Gastroesophageal sphincter (tissue), 4 donors: ENCODE measurements at regions not wholly inside any gene's neighbourhood (a gene's known extent, or its start where the extent isn't known, plus 50 kb on each side); places are given as distances from the start of the nearest gene placed in this dataset.

Experiments used
- ATAC-seq: fragments of 150-250 bp; one replicate; pipeline ENCODE4 v1.9.1; 2016; ENCODE audit warnings: mild to moderate bottlenecking, moderate library complexity
- H3K27ac ChIP-seq, 4 donors: fragments of 200-600 bp; sonication (generic) in 3 of 4; 1 replicate in 3 of 4; 2 replicates in 1 of 4; pipeline ENCODE4 v1.5.1; 2016 to 2019
- H3K27me3 ChIP-seq: fragments of 200-600 bp; sonication (generic); one replicate; pipeline ENCODE4 v1.5.1; 2019
- H3K36me3 ChIP-seq, 2 donors: fragments of 200-600 bp; sonication (generic); one replicate each; pipeline ENCODE4 v1.5.1; 2019; ENCODE audit warnings: control low read depth in 1 of 2
- H3K4me1 ChIP-seq, 3 donors: fragments of 200-600 bp; sonication (generic); 1 replicate in 2 of 3; 2 replicates in 1 of 3; pipeline ENCODE4 v1.5.1; 2016 to 2019; ENCODE audit warnings: control low read depth in 2 of 3
- H3K4me3 ChIP-seq, 2 donors: fragments of 200-600 bp; sonication (generic); one replicate each; pipeline ENCODE4 v1.5.1; 2019; ENCODE audit warnings: mild to moderate bottlenecking in 1 of 2, moderate library complexity in 1 of 2
- H3K9me3 ChIP-seq, 3 donors: fragments of 200-600 bp; sonication (generic); one replicate each; pipeline ENCODE4 v1.5.1; 2017 to 2019; ENCODE audit warnings: control low read depth in 2 of 3
- CTCF ChIP-seq, 4 experiments: fragments of 200-600 bp in 2 of 4; fragments of 450-650 bp in 2 of 4; sonication (generic) in 1 of 4; IDR thresholded peaks; one replicate each; pipeline ENCODE4 v1.5.1; 2017 to 2019; ENCODE audit warnings: antibody characterized with exemption in 4 of 4, mild to moderate bottlenecking in 2 of 4, moderate library complexity in 2 of 4
- EP300 ChIP-seq: sonication (generic); formaldehyde crosslinking; IDR thresholded peaks from one replicate; pipeline ENCODE4 v1.6.1; 2017; ENCODE audit warnings: antibody characterized with exemption, mild to moderate bottlenecking
- POLR2A ChIP-seq, 2 donors: fragments of 450-650 bp; IDR thresholded peaks; one replicate each; pipeline ENCODE4 v1.6.1; 2017; ENCODE audit warnings: antibody characterized with exemption in 2 of 2, mild to moderate bottlenecking in 2 of 2, moderate library complexity in 1 of 2
- POLR2AphosphoS5 ChIP-seq: sonication (generic); formaldehyde crosslinking; IDR thresholded peaks from one replicate; pipeline ENCODE4 v1.6.1; 2017; ENCODE audit warnings: antibody characterized with exemption
- WGBS, 2 donors: methylation state at CpG; one replicate each; pipeline ENCODE4 v1.1.5; 2018; ENCODE audit warnings: low coverage in 1 of 2; 5-methylcytosine and 5-hydroxymethylcytosine counted together

GRCh38 chr4:10201381-10202223 lies 85.0 kb upstream of the WDR1 start:
- Histone ChIP-seq H3K4me3 (no peak overlapping the region), H3K9me3 (no peaks in the 10 kb centered on the region), H3K36me3 (no peaks in the 10 kb centered on the region), H3K27me3 (no peaks in the 10 kb centered on the region), H3K4me1 (no peaks in the 10 kb centered on the region), H3K27ac (no peak overlapping the region)
- TF ChIP-seq POLR2A (IDR thresholded peaks at IDR 0.05) (no peak), EP300 (no peak), POLR2AphosphoS5 (no peak), CTCF (IDR thresholded peaks at IDR 0.05) (no peak)
- no peak for ATAC-seq
- 92% methylated on average over 2 of the region's 4 CpGs; no CpG with 5 or more reads in 1 of the 2 donors for WGBS, 2 donors

GRCh38 chr4:10200869-10201268 lies 84.3 kb upstream of the WDR1 start:
- Histone ChIP-seq H3K4me3 (no peak overlapping the region), H3K27me3 (no peaks in the 10 kb centered on the region), H3K36me3 (no peaks in the 10 kb centered on the region), H3K9me3 (no peaks in the 10 kb centered on the region), H3K27ac (no peak overlapping the region), H3K4me1 (no peaks in the 10 kb centered on the region)
- TF ChIP-seq POLR2A (IDR thresholded peaks at IDR 0.05) (no peak), CTCF (IDR thresholded peaks at IDR 0.05) (no peak), EP300 (no peak), POLR2AphosphoS5 (no peak)
- 38 to 76% methylated on average over 1 to 3 of the region's 3 CpGs for WGBS, 2 donors
- ATAC-seq: no peak

GRCh38 chr4:10198365-10198764 lies 81.8 kb upstream of the WDR1 start:
- H3K4me1 ChIP-seq: no peaks in the 10 kb centered on the region
- no peak overlapping the region for H3K27ac ChIP-seq
- no peaks in the 10 kb centered on the region for H3K36me3 ChIP-seq
- H3K27me3 ChIP-seq: no peaks in the 10 kb centered on the region
- H3K4me3 ChIP-seq: no peak overlapping the region
- no peaks in the 10 kb centered on the region for H3K9me3 ChIP-seq
- WGBS, 2 donors: 89 to 94% methylated on average over 5 to 6 of the region's 6 CpGs
- no peak for TF ChIP-seq EP300
- no peak for TF ChIP-seq CTCF (IDR thresholded peaks at IDR 0.05)
- no peak for TF ChIP-seq POLR2A (IDR thresholded peaks at IDR 0.05)
- no peak for TF ChIP-seq POLR2AphosphoS5
- no peak for ATAC-seq

- no peak overlapping the region for H3K27ac ChIP-seq
- 88 to 96% methylated on average over 4 to 7 of the region's 7 CpGs for WGBS, 2 donors
- no peaks in the 10 kb centered on the region for H3K27me3 ChIP-seq
- no peak overlapping the region for H3K4me3 ChIP-seq
- TF ChIP-seq POLR2AphosphoS5 (no peak), POLR2A (IDR thresholded peaks at IDR 0.05) (no peak)
- no peaks in the 10 kb centered on the region for H3K9me3 ChIP-seq
- no peak for ATAC-seq
- no peaks in the 10 kb centered on the region for H3K36me3 ChIP-seq
- no peaks in the 10 kb centered on the region for H3K4me1 ChIP-seq
Measured at GRCh38 chr4:10197952-10198351, 81.4 kb upstream of the WDR1 start.

GRCh38 chr4:10196191-10196590 lies 79.6 kb upstream of the WDR1 start:
- Histone ChIP-seq H3K4me3 (no peak overlapping the region), H3K27me3 (no peaks in the 10 kb centered on the region), H3K9me3 (no peaks in the 10 kb centered on the region), H3K4me1 (no peaks in the 10 kb centered on the region), H3K36me3 (no peaks in the 10 kb centered on the region), H3K27ac (no peak overlapping the region)
- ATAC-seq: no peak
- 100% methylated on average over 1 of the region's 1 CpG; no CpG with 5 or more reads in 1 of the 2 donors for WGBS, 2 donors
- TF ChIP-seq POLR2AphosphoS5 (no peak), EP300 (no peak), POLR2A (IDR thresholded peaks at IDR 0.05) (no peak), CTCF (IDR thresholded peaks at IDR 0.05) (no peak)
